NOMO-1 treated with DMSO at 0.1 percent for 48 hours (cell line): ENCODE measurements at regions not wholly inside any gene's neighbourhood (a gene's known extent, or its start where the extent isn't known, plus 50 kb on each side); places are given as distances from the start of the nearest gene placed in this dataset.

ENCODE experiments used
- DNase-seq: peaks from one replicate; lab custom pipeline; 2025; ENCODE audit not compliant: unreplicated experiment; lab: John Stamatoyannopoulos, UW

DNA sequence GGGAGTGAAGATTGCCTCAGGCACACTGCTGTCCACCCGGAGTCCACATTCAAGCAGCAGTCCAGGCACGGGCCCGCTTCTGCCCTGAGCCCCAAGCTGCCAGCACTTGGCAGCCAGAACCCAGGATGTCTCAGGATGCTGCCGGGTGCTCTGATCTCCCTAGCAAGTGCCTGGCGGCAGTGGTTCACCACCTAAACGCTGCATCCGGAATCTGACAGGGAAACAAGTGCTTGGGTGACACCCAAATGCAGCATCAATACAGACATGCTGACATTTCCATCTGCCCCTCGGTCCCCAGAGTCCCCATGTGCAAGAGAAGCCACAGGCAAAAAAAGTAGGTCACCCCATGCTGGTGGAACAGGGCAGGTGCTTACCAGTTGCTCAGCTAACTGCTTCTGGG is 197.1 kb upstream of the RPL38 start:
- DNase-seq: no peak

DNA sequence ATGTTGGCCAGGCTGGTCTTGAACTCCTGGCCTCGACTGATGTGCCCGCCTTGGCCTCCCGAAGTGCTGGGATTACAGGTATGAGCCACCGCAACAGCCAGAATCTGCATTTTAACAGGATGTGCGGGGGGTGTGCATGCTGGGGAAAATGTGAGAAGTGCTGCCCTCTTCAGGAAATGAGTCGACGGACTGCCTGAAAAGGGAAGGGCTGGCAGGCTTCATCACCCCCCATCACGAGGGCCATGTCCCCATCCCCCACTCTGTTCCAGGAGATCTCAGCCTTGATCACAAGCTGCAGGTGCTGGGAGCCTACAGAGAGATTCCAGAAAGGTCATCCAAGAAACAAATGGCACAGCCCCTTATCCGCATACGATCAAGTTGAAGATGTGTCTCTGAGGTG is 195.3 kb upstream of the RPL38 start:
- no peak for DNase-seq

DNA sequence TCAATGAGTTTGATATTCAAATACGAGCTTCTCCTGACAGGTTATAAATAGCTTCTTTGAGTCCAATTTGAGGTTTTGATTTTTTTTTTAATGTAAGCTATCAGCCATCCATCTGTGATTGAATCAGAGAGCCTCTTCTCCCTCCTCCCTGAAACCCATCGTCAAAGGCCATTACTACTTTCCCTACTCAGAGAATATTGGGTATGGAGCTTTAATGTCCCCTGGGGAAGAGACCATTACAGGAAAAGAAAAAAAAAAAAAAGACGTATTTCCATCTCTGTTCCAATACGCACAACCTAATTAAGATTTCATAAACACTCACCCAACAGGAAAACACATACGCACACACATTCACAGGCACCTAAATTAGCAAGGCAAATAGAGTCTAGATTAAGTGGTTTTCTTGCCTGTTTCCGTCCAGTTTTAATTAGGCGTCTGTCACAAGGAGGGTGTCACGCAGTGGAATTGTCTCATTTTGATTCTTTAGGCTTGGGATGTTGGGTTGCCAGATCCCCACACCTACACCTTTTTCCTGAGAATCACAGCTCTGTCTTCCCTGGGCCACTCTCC is 194.3 kb upstream of the RPL38 start:
- DNase-seq: no peak

DNA sequence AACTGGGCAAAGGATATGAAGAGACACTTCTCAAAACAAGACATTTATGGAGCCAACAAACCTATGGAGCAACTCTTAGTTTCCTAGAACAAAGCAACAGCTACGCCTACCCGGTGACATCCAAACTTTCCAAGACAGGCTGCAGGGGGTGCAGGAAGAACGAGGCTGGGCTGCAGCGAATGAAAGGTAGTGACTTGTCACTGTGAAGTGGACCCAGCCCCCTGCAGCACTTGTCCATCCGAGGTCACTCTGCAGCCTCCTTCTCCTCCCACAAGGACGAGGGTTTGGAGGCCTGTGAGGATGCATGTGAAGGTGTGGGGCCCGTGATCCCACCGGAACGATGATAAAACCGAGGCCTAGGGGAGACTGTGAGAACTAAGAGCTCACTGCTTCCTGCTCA is 192.6 kb upstream of the RPL38 start:
- no peak for DNase-seq

DNA sequence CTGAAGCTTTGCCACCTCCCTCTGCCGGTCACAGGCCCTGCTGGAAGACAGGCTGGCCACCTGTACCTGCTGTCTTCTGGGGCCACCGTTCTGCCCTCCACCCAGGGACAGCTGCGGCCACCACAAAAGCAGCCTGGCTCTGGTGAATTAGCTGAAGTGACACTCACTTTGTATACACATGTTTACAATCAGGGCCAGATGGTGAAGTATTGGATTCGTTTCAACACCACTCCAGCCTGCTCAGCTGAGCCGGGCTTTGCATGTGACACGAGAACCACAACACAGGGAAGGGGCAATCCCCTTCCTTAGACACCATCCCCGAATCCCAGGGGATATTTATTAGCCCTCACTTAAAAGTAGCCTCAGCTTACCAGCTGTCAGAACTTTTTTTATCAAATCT is 191.5 kb upstream of the RPL38 start:
- no peak for DNase-seq

DNA sequence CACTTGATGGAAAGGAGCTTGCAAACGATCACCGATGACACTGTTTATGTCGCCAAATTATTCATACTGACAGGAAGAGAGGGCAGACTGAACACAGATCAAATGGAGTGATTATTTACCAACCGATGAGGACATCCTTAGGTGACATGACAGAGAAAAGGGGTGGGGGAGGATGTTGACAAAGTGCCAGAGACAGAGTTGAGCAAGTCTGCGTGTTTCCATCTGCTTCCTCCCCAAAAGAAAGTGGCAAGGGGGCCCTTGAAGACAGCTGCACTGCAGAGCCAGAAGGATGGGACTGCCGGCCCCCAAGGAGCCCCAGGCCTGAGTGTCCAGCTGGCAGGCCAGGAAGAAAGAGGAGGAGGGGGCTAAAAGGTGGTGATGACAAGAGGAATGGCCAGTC is 191.0 kb upstream of the RPL38 start:
- DNase-seq: peak; percentile 39

DNA sequence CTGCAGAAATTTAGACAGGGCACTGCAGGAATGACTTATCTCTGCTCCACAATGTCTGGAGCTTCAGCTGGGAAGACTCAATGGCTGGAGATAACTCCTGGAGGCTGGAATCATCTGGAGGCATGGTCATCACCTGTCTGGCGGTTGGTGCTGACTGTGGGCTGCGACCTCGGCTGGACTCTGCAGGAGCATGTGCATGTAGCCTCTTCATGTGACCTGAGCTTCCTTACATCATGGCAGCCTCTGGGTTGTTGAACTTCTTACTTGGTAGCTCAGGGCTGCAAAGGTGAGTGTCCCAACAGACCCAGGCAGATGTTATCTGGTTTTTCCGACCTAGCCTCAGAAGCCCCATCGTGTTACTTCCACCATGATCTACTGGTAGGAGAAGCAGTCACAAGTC is 188.2 kb upstream of the RPL38 start:
- DNase-seq: no peak

DNA sequence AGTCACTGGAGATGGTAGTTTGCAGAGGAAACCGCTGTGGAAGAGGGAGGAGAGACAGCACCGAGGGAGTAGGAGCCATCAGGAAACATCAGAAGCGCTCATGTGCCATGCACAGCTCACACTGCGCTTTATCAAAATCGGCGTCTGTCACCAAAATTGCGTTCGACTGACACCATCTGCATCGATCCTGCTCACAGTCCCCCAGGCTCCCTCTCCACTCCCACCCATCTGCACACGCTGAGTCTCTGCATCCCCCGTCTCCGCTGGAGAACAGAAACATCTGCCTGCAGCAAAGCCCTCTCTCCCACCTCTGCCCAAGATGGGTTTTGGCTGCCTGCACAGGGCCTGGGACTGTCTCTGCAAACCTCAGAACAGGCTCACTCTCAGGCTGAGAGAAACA is 187.5 kb upstream of the RPL38 start:
- DNase-seq: no peak

DNA sequence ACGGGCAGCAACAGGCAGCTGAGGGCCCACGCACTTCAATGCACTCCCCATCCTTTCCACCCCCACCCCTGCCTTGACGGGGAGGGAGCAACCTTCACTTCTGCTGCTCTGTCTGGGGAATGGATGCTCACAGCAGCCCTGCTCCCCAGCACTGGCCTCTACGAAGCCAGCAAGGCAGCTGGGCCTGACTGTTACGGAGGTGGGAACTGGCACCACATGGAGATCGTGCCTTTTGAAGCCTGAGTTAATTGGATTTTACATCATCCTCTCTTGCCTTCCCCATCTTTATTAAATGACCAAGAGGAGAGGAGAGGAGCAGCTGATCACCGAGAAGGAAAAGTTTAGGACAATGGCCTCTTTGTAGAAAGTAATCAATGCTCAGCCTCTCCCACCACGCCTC is 187.0 kb upstream of the RPL38 start:
- DNase-seq: no peak

DNA sequence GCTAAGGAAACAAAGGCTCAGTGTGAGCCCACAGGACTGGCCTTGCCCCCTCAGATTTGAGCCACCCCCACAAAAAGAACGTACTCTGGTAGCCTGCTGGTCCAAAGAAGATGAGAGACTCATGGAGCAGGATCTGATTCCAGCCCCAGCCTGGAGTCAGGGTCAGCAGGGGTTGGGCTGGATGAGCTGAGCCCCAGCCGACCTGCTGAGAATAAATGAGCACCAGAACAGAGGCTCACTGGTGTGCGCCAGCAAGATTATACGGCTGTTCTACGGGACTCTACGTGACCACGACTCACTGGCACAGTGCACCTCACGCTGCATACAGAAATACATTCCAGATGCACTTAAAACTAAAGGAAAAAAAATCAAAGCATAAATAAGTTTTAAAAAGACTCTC is 186.0 kb upstream of the RPL38 start:
- DNase-seq: no peak

DNA sequence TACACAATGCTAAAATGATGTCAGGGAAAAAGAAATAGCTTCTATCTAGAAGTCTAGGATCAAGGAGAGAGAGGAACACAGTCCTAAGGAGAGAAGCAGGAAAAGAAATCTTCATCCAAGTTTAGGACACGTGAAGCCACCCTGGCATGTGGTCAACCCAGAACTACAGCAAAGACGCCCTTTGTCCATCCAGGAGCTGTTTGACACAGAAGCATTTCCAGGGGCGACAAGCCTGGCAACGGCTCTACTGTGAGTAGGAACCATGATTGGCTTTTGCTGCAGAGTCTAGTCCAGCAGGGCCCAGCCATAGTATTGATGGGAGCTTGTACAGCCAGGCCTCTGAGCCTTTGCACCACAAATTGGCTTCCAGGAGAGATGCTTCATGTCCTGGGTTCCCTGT is 185.4 kb upstream of the RPL38 start:
- DNase-seq: no peak

DNA sequence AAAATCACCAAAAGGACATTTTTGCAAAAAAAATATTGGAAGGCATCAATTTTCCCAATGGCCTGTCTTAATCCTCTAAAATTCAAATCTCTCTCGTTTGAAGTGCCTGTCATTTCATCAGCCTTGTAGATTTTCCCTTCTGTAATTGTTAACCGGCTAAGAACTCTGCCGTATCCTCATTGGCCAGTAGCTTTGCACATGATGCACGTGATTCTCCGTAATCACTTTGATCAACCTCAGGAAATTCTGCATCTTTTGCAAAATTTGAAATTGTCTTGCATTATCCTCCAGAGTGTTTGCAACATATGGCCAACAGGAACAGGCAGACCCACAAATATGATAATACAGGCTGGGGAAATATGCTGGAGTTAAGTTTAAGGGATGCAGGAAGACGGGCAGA is 184.2 kb upstream of the RPL38 start:
- no peak for DNase-seq

DNA sequence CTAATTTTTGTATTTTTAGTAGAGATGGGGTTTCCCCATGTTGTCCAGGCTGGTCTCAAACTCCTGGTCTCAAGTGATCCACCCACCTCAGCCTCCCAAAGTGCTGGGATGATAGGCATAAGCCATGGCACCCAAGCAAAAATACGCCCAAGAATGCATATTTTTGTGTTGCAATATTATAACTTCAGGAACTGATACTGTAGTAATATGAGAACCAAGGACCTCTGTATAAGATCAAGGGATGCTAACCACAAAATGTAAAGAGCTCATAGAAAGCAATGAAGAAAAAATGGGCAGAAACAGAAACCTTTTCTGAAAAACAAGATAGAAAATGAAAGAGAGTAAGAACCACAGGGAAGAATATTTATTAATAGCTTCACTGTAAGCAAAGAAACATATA is 183.6 kb upstream of the RPL38 start:
- no peak for DNase-seq

DNA sequence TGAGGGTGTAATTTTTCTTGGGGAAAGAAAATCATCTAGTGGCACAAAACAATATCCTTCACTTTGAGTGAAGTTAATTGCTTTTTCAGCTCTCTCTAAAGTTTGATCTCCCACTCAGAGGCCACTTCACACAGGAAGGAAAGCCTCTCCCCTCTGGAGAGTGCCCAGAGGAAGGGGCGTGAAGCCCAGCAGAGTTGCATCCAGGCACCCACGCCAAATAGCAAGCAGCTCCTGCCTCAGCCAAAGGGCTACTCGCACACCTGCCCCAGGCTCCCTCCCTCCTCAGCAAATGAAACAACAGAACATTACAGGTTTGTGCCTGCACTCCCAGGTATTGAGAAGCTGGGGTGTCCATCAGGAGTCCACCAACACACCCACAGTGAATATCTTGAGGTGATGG is 183.0 kb upstream of the RPL38 start:
- DNase-seq: no peak

DNA sequence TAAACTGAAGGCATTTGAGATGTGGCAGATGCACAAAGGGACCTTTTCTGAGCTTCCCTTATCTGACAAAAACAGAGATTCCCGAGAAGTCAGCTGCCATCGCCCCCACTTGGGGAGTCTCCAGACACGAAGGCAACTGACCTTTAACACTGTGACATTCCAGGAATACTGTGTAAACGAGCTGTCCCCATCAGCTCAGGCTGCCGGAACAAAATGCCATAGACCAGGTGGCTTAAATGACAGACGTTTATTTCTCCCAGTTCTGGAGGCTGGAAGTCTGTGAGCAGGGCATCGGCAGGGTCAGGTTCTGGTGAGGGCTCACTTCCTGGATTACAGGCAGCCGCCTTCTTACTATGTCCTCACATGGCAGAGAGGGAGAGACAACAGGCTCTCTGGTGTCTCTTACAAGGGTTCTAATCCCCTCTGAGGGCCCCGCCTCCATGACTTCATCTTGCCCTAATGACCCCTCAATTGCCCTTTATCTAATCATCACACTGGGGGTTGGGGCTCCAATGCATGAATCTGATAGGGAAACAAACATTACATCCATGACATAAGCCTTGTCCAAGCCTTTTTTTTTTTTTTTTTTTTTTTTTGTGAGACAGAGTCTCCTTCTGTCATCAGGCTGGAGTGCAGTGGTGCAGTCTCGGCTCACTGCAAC is 178.5 kb upstream of the RPL38 start:
- no peak for DNase-seq

DNA sequence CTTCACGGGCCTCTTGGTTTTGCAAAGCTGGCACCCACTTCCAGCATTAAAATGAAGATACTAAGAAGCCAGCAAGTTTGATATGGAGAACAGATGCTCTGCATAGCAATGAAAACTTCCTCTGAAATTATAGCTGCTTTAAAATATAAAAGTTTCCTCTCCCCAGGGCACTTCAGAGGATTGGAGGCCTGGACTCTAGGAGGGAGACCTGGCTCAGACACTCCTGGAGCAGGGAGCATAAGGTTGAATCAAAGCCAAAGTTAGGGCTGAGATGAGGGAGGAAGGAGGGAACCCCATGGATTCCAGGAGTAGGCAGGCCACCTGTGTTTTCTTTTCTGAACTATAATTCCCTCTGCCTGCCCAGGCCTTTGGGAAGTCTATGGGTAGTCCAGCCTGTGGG is 176.0 kb upstream of the RPL38 start:
- no peak for DNase-seq

DNA sequence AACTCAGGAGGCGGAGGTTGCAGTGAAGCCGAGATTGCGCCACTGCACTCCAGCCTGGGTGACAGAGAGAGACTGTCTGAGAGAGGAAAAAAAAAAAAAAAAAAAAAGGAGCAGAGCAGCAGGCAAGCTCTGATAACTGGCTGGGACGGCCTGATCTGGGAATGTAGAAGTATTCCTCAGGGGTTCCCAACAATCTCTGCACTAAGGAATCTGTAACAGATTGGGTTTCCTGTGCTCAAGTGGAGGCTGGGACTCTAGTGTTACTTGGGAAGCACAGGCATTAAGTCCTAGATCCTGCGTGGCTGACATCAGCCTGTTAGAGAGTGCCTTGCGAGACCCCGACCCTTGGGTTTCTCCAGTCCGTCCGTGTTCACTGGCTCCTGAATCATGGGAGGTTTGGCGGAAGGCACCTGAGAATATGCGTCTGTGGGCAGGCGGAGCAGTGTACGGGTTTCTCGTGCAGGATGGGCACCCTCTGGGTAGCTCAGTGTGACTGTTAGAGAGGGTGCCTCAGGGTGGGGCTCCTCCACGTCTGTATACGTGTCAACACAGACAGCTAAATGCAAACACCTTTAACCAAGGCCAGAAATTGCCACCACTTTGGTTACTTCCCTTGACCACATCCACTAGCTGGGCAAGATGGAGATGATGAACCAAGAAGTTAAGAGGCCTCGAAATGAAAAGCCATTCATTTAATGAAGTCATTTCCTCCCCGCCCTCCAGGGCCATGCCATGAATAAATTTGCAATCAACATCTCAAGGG is 174.9 kb upstream of the RPL38 start:
- DNase-seq: no peak

DNA sequence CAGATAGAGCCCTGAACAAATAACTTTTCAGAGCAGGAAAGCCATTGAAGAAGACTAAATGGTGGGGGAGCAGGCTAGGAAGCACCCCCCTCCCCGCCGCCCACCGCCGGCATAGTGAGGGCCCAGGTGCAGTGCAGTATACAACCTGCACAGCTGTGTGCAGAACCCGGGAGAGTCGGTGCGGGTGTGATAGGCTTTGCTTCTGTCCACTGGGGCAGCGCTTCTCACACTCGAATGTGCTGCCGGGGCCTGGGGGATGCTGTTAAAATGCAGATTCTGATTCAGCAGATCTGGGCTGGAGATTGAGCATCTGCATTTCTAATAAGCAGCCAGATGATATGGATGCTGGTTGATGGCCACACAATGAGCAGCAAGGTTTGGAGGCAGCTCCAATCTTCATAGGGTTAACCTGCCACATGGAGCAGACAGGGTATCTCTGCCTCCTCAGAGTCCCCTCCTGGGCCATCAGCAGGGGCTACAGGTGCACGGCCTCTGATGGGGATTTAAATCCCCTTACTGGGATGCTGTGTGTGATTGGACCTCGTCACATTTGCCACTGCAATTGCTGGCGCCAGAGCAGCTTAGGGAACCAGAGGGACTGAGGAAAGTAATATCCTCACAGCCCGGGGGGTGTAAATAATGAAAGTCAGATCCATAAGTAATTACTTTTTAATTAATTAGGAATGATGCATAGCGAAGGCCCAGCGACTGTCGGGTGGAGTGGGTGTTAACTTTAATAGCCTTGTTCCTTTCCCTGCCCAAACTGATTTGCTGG is 172.0 kb upstream of the RPL38 start:
- DNase-seq: no peak

DNA sequence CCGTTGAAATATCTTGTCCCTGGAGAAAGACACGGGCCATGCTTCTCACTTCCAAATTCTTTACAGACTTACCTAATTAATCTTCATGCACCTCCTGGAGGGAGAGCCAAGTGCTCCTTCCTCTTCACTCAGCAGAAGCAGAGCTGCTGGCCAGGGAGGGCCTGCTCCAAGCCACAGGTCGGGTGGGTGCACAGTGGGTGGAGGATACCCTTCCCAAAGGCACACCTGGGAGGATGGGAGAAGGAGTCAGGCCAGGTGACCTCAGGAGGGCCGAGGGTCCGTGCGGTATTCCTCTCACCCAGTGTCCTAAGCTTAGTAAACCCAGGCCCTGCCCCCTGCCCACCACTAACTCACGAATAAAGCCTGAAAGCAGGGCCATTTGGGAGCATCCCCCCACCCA is 171.3 kb upstream of the RPL38 start:
- no peak for DNase-seq

DNA sequence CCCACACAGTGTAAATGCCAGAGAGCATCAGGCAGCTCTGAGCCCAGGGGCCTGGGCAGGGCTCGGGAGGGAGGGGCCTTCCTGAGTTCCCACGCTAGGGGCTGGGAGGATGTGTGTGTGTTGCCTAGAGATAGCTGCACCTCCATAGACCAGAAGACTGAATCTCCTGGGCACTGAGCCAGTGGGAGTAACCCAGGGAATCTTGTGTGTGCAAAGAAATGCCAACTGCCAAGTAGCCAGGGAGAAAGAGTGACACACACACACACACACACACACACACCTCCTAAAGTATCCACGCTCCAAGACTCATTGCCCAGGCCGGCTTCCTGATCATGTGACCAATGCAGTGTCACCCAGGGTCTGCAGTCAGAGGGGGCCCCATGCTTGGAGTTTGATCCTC is 166.2 kb upstream of the RPL38 start:
- DNase-seq: no peak

DNA sequence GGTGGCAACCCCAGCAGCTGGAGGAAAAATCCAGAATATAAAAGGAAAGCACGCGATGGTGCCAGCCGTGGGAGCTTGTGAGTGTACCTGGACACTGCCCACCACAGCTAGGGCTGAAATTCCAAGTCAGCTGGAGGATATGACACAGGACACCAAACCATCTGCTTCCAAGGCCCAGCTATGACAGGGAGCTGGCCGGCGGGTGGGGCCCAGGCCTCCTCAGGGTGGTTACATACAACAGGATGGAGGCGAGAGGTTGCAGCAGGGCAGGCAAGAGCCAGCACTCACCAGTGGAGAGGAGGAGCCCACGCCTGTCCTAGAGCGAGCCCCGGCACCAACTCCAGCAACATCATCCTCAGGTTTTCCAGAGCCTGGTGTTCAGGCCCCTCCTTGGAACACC is 163.2 kb upstream of the RPL38 start:
- DNase-seq: no peak

DNA sequence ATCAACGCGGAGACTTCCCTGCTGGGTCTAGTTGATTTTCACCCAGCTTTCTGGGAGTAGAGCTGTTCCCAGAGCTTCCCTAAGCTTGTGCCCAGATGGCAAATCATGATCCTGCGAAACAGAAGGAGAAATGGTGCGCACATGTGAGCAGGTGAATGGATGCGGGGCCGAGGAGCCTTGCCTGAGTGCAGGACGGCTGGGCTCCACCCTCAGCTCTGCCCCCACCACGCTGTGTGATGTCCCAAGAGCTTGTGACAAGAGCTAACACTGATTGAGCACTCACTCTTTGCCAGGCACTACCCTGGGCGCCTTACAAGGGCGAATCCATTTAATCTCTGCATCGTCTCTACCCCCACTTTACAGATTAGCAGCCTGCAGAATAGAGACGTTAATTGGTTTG is 162.7 kb upstream of the RPL38 start:
- no peak for DNase-seq
